Ovary (tissue), 3 donors: ENCODE measurements at regions not wholly inside any gene's neighbourhood (a gene's known extent, or its start where the extent isn't known, plus 50 kb on each side); places are given as distances from the start of the nearest gene placed in this dataset.

Source experiments
- CTCF ChIP-seq, 3 donors: fragments of 450-650 bp in 2 of 3; fragments of 200-600 bp in 1 of 3; IDR thresholded peaks; one replicate each; pipeline versions ENCODE4 v1.5.1 to v1.8.0; 2016 to 2022; ENCODE audit warnings: antibody characterized with exemption in 3 of 3, mild to moderate bottlenecking in 1 of 3
- POLR2A ChIP-seq: fragments of 450-650 bp; IDR thresholded peaks from one replicate; pipeline ENCODE4 v1.6.1; 2017; ENCODE audit warnings: antibody characterized with exemption, mild to moderate bottlenecking, moderate library complexity
- donor health status: DM: no; HTN: no; CAD: no.

- TF ChIP-seq CTCF (IDR thresholded peaks at IDR 0.05) = no peak
- TF ChIP-seq POLR2A = no peak
These were observed 120.8 kb upstream of the GADD45A start for GRCh38 chr1:67564193-67564592.
